Activated CD8-positive, alpha-beta memory T cell treated with anti-CD3 and anti-CD28 coated beads, Interleukin-2, amount 50 U/mL, for 1 hour (primary cell): ENCODE measurements at regions not wholly inside any gene's neighbourhood (a gene's known extent, or its start where the extent isn't known, plus 50 kb on each side); places are given as distances from the start of the nearest gene placed in this dataset.

ENCODE experiments used
- DNase-seq: peaks from one replicate; pipeline ENCODE4 v3.0.0-alpha.2; 2020; ENCODE audit errors: extremely low read depth

DNA sequence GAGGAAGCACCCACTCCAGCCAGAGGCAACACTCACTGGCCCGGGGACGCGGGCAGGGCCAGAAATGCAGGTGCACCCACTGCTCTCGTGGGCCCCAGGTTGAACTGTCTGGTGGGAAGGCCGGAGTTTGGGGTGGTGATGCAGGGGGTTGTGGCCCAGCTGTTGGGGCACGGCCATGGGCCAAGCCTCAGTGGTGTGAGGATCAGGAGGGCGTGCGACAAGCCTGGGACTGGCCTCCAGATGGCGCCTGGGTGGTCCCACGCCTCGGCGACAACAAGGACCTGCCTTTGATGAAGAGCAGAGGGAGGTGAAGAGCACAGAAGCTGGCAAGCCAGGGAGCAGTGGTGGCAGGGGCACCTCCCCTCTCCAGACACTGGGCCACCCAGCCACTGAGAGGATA, 240.8 kb downstream of the BRD1 start:
- DNase-seq, result no peak

DNA sequence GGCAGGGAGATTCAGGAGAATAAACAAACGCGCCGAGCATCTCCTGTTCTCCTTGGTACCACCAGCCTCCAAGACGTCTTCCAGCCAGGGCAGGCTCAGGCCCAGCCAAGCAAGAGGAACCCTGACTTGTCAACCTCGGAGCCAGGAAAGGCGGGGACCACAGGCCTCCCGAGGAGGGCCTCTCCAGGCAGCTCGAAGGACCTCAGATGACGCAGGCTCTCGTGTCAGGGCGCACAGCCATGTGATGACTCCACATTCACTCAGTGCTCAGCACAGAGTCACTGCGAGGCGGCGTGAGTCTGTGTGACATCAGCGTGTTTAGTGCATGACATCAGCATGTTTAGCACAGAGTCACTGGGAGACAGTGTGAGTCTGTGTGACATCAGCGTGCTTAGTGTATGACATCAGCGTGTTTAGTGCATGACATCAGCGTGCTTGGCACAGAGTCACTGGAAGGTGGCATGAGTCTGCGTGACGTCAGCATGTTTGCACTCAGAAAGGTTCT, 241.4 kb downstream of the BRD1 start:
- no peak for DNase-seq

- DNase-seq, result no peak
These were observed 242.0 kb downstream of the BRD1 start for GRCh38 chr22:49585461-49586243.

DNA sequence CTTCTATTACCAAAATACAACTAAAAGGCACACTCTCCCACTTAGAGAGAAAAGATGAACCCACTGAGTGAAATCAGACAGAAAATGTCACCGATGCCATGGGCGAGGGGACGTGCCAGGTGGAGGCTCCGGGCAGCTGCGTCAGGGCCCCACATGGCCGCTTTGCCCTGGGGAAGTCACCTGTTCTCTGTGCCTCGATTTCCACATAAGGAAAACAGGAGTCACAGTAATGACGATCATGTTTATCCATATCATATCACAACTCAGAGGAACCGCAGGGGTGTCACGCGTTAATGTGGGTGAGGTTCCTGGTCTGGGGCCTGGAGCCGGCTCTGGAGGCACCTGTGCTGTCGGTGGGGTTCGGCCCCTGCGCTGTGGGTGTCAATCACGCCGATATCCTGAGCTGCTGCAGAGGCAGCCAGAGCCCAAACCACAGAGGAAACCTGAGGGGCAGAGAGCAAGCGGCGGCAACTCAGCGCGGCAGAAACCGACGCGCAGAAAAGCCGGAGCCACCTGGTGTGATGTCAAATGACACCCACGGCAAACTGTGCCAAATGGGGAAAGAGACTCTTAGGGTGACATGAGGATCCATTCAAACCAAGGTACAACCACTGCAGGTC, 243.7 kb downstream of the BRD1 start:
- no peak for DNase-seq

DNA sequence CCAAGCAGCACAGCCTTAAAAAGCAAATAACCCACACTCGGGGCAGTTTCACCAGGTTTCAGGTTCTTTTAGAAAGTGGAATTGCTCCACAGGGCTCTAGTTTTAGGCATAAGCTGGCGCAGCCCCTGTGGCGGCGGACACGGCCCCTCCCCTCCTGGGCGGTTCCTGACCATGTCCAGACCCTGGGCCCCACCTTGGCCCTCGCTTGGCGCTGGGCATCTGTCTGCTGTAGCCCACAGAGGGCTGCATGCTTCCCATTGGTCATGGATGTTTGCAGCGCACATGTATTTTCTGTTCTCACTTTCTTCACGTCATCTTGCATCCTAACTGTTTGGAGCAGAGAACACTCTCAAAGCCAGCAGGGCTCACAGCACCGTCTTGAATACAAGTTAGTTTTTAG, 244.3 kb downstream of the BRD1 start:
- DNase-seq, result no peak

GRCh38 chr22:49582678-49583077, 245.0 kb downstream of the BRD1 start:
- no peak for DNase-seq

DNA sequence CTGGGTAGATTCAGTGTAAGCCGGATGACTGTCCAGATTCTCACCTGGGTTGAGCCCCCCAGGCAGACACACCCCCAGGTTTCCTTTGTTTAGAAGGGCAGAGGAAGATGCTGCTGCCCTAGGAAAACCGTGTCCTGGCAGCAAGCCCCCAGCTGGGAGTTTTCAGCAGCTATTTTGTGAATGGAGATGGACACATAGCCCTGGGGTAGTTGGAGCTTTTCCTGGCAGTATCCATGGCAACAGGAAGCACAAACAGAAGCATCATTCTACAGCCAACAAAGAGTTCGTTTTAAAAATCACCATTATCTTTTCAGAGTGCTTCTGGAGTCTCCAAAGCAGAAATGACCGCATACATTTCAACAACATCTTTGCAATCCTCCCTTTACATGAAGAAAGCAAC, 245.5 kb downstream of the BRD1 start:
- DNase-seq, result no peak

DNA sequence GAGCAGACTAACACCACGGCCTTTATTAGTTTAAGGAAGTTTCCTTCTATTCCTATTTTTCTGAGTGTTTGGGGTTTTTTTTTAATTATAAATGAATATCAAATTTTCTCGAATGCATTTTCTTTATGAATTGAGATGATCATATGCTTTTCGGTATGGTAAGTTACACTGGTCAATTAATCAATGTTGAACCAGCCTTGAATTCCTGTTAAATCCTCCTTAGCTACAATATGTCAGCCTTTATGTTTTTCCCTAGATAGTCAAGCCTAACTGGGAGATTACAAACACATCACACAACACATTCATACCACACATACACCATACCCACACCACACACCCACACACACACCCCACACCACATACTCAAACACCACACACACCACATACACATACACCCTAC, 247.6 kb downstream of the BRD1 start:
- no peak for DNase-seq

DNA sequence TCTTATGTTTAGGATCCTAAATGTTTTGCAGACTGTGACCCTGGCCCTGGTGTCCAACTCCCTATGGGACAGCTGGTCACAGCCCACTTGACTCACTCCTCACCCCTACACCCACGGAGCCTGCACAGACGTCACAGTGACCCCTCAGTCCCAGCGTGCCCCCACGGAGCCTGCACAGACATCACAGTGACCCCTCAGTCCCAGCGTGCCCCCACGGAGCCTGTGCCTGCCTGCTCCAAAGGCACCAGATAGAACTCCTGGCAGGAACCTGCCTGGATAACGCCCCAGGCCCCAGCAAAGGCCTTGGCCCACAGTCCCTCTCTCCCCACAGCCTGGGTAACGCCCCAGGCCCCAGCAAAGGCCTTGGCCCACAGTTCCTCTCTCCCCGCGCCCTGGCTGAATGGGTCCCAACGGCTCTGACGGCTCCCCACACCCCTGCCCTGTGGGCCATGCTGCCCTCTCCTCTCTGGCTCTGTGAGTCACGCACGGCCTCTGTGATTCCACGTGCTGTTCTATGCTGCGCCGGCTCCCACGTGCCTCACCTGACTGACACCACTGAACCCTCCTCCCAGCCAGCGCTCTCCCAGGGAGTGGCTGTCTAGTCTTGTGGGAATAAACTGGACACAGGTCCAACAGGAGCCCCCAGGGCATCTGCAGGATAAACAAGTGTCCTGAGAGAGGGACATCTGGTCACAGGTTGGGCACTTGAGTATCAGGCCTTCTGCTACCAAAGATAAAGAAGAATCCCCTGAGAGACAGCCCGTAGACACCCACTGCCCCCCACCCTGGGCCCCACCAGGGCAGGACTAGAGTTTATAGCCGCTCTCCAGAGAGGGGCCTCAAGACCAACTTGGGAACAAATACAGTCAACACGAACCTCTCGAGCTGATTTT, 250.3 kb downstream of the BRD1 start:
- no peak for DNase-seq

DNA sequence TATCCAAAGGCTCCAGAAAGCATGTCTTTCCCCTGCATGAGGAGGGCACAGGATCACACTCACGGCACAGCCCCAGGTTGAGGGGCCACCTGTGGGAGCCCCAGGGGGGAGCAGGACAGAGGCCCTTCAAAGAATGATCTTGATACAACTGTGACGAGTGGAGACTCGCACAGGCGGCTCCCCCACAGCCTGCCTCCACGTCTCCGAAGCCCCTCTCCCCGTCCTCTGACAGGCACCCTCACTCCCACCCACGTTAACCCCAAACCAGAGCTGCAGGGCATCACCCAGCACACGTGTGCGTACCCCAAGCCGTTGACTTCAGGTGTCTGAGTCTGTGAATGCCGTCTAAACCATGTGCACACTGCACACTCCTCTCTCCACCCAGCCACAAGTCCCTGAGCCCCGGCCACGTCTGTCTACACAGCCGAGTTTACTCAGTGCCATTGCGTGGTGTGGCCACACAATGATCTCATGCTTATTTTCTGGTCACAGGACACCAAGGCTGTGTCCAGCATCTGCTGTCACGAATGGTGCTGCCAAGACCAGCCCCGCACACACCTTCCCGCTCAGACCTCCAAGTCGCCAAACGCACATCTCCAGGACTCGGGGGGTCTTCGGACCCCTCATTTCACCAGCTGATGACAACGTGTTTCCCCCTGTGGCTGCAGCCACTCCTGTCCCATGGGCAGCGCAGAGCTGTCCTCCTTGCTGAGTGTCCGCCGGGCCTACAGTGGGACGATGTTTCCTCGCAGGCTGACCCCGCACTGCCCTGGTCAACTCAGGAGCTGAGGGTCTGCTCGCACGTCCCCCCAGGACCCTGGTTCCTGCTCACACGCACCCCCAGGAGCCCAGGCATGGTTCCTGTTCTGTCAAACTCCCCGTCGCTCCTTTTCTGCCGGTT, 251.2 kb downstream of the BRD1 start:
- DNase-seq, result no peak

GRCh38 chr22:49575703-49576081, 252.0 kb downstream of the BRD1 start:
- DNase-seq, result no peak

GRCh38 chr22:49574881-49575702, 252.6 kb downstream of the BRD1 start:
- no peak for DNase-seq

GRCh38 chr22:49574205-49574880, 253.3 kb downstream of the BRD1 start:
- no peak for DNase-seq

- no peak for DNase-seq
These were observed 254.4 kb downstream of the BRD1 start for GRCh38 chr22:49573109-49573765.

GRCh38 chr22:49571326-49571725, 256.3 kb downstream of the BRD1 start:
- no peak for DNase-seq

DNA sequence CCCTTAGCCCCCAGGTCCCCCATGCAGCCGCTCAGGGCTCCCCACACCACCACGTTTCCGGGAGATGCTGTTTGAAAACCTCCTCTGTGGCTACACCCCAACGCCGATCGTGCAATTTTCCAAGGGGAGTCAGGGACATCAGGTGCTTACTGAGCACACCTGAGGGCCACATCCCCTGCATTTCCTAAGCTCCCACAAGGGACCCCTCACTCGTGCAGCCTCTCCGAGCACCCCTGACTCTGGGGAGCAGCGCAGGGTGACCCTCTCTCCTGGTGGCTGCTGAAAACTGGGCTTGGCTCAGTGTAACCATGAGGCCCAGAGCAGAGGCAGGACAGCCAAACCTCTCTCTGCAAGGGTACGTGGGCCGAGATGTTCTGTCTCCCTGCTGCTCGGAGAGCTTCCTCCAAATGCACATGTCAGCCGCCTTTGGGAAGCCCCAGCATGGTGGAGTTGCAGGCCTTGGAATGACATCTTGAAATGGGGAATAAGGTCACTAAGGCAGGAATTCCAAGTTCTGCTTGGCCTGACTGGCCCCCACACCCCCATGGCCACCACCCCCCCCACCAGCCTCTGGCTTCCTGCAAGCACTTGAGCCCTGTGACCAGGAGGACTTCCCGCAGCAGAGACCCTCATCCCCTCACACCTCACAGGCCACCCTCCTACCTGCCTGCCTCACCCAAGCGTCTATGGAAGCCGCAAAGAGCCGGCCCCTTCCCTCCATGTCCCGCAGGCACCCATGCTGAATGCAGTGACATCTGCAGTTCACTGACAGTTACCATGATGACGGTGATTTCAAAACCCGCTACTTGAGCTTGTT, 257.4 kb downstream of the BRD1 start:
- DNase-seq, result no peak

DNA sequence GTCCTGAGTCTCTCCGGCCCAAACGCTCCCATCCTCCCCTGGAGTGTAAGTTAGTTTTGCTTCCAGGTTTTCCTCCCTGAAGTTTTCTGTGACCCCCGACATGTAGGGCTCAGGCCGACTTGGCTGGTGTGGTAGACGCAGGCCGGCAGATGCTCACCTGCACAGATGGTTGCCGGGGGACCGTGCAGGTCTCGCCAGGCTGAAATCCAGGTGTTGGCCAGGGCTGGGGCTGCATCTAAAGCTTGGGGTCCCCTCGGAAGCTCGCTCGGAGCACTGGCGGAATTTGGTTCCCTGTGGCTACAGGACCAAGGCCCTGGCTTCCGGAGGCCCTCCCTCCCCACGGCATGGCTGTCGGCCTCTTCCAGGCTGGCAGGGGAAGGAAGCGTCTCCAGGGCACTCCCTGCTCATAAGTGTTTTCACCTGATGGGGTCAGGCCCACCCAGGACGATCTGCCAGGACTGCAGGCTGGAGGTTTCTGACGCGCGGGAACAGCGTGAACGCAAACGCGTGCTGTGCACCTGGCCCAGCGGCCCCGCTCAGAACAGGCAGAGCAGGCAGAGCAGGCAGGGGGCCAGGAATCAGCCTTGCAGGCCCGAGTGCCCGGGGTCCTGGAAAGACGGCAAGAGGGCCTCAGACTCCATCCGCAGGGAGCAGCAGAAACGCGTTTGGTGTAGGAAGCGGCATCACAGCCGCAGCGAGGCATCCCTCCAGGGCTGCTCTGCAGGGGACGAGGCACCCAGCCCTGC, 258.2 kb downstream of the BRD1 start:
- no peak for DNase-seq

- no peak for DNase-seq
These were observed 258.9 kb downstream of the BRD1 start for GRCh38 chr22:49568751-49569285.
